ENCODE measurements at regions not wholly inside any gene's neighbourhood (a gene's known extent, or its start where the extent isn't known, plus 50 kb on each side); places are given as distances from the start of the nearest gene placed in this dataset.

DNA sequence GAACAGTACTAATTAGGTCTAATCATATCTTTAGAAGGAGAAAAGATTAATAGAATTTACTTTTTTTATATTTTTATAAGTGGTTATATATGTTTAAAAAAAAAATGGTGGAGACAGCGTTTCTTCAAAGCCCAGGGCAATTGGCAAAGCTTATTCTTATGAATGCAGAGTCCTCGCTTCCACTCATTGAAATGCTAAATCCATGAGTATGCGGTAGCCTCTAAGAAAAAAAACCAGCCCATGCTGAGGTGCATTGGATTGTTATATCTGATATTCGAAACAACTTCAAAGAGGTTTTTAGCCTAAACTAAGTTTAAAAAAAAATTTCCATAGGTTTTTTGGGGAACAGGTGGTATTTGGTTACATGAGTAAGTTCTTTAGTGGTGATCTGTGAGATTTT, 142.8 kb downstream of the GOLIM4 start:
- TF ChIP-seq, protein P1, sequence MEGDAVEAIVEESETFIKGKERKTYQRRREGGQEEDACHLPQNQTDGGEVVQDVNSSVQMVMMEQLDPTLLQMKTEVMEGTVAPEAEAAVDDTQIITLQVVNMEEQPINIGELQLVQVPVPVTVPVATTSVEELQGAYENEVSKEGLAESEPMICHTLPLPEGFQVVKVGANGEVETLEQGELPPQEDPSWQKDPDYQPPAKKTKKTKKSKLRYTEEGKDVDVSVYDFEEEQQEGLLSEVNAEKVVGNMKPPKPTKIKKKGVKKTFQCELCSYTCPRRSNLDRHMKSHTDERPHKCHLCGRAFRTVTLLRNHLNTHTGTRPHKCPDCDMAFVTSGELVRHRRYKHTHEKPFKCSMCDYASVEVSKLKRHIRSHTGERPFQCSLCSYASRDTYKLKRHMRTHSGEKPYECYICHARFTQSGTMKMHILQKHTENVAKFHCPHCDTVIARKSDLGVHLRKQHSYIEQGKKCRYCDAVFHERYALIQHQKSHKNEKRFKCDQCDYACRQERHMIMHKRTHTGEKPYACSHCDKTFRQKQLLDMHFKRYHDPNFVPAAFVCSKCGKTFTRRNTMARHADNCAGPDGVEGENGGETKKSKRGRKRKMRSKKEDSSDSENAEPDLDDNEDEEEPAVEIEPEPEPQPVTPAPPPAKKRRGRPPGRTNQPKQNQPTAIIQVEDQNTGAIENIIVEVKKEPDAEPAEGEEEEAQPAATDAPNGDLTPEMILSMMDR (IDR thresholded peaks at IDR 0.05 in 4 of 5, conservative IDR thresholded peaks at IDR 0.05 in 1 of 5), result no peak
- no peak for TF ChIP-seq POLR2A (IDR thresholded peaks at IDR 0.05)
